AG04450 (cell line): ENCODE measurements at regions not wholly inside any gene's neighbourhood (a gene's known extent, or its start where the extent isn't known, plus 50 kb on each side); places are given as distances from the start of the nearest gene placed in this dataset.

Source experiments
- CTCF ChIA-PET: fragments of 300-600, 350-600 bp; formaldehyde crosslinking; extraction: SDS; loops from one replicate; lab custom pipeline; 2022; ENCODE audit warnings: antibody characterized with exemption, inconsistent platforms; lab: Charles Lee
- POLR2A ChIA-PET: fragments of 350-600 bp; formaldehyde crosslinking; extraction: SDS; loops from one replicate; lab custom pipeline; 2021; ENCODE audit warnings: antibody characterized with exemption, inconsistent platforms; lab: Yijun Ruan, JAX
- DNase-seq: peaks from one replicate; pipeline ENCODE4 v3.0.0-alpha.2; 2011; ENCODE audit warnings: low read depth, low spot score
- H3K27ac ChIP-seq: one replicate; pipeline ENCODE4 v1.5.1; 2012; ENCODE audit warnings: low read depth, low read length, control low read depth
- H3K27me3 ChIP-seq: one replicate; pipeline ENCODE4 v1.6.0; 2012; ENCODE audit warnings: low read length; ENCODE audit not compliant: control insufficient read depth, insufficient read depth
- H3K4me3 ChIP-seq: 2 replicates; pipeline ENCODE4 v1.5.1; 2011; ENCODE audit warnings: mild to moderate bottlenecking, low read depth, low read length, control low read depth
- H3K9me3 ChIP-seq: 2 replicates; pipeline ENCODE4 v1.5.1; 2012; ENCODE audit warnings: low read length; ENCODE audit not compliant: control insufficient read depth, insufficient read depth
- TF ChIP-seq, protein P1 (sequence below): IDR thresholded peaks from 2 replicates; pipeline ENCODE4 v1.5.1; 2011; ENCODE audit warnings: low read depth, low read length, control low read depth, inconsistent platforms

DNA sequence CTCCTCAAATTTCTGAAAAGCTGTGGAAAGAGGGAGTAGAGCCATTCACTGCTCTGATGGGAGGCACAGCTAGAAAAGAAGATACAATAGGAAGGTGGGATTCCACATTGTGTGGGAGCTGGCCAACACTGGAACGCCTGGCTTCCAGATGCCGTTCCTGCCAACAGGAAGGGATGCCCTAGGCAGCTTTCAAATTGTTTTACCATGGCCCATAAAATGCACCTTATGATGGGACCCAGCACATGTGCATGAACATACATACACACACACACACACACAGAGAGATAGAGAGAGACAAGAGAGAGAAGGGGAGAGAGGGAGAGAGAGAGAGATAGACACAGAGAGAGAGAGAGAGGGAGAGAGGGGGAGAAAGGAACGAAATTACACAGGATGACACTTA is 86.1 kb upstream of the BZW1 start:
- CTCF ChIA-PET = interaction anchor here (0.8 to 4.2 kb wide), 4 partner anchors 9 to 15 kb away, joined by 3 to 28 read pairs (median 8); no protein-coding TSS in a partner anchor
- TF ChIP-seq, protein P1, sequence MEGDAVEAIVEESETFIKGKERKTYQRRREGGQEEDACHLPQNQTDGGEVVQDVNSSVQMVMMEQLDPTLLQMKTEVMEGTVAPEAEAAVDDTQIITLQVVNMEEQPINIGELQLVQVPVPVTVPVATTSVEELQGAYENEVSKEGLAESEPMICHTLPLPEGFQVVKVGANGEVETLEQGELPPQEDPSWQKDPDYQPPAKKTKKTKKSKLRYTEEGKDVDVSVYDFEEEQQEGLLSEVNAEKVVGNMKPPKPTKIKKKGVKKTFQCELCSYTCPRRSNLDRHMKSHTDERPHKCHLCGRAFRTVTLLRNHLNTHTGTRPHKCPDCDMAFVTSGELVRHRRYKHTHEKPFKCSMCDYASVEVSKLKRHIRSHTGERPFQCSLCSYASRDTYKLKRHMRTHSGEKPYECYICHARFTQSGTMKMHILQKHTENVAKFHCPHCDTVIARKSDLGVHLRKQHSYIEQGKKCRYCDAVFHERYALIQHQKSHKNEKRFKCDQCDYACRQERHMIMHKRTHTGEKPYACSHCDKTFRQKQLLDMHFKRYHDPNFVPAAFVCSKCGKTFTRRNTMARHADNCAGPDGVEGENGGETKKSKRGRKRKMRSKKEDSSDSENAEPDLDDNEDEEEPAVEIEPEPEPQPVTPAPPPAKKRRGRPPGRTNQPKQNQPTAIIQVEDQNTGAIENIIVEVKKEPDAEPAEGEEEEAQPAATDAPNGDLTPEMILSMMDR = no peak
- Histone ChIP-seq H3K27ac (no peak overlapping the region), H3K9me3 (no peaks in the 10 kb centered on the region), H3K27me3 (peaks cover 44% of the 10 kb centered on the region), H3K4me3 (no peak overlapping the region)
- POLR2A ChIA-PET = no interaction called here
- DNase-seq = no peak

DNA sequence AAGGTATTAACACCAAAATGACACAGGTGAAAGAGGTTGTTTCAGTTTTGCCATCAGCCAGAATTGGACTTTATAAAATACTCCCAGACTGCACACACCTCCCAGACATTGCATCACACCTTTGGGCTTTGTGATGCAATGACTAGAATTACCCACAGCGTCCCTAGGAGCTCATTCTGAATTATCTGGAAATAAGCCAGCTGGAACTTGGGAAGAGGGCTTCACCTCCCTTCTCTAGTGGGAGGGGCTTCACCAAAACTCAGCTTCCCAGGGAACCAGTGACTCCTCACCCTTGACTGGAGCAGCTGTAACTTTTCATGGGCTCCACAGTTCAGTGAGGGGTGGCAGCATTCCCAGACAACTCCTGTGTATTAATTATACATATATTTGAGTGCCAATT is 83.1 kb upstream of the BZW1 start:
- H3K4me3 ChIP-seq = no peak overlapping the region
- ChIA-PET CTCF (interaction anchor here (1.5 kb wide), 1 partner anchor 16 kb away, joined by 8 read pairs; no protein-coding TSS in a partner anchor), POLR2A (interaction anchor here (1.1 kb wide), 1 partner anchor 135 kb away, joined by 5 read pairs; the partner anchor contains the start of gene CLK1)
- H3K9me3 ChIP-seq = no peaks in the 10 kb centered on the region
- no peak overlapping the region for H3K27ac ChIP-seq
- H3K27me3 ChIP-seq = peaks cover 52% of the 10 kb centered on the region
- DNase-seq = peak; percentile 8
- TF ChIP-seq, protein P1 = no peak

DNA sequence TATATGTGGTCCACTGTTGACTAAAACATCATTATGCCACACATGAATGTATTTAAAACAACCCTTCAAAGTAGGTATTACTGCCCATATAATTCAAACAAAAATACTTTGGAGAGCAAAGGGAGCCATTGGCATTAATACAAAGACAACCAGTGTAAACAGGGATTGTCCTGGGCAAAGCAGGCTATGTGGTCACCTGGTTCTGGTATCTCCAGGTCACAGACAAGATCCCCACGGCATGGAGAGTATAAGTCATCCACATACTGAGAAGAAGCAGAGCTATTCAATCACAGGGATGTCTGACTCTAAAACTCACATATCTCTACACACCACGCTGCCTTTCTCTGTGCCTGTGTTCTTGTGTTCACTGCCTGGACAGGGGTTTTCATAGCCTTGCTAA is 81.4 kb upstream of the BZW1 start:
- CTCF ChIA-PET = interaction anchor here (2.7 kb wide), 1 partner anchor 17 kb away, joined by 21 read pairs; no protein-coding TSS in a partner anchor
- TF ChIP-seq, protein P1 = no peak

DNA sequence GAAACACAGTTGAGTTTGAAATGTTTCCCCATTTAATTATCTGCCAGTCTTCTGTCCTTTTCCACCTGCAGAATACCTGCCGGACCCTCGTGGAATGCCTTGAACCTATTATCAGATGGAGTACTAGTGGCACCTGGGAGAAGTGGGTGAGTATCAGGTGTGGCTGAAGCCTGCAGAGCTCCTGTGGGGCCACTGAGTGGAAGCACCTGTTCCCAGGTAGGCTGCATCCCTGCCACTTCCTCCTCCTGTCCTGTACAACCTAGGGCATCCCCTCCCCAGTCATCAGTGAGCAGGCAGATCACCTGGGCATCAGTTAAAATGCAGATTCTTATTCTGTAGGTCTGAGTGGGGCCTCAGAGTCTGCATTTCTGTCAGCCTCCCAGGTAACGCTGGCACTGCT is 80.8 kb upstream of the BZW1 start:
- ChIA-PET CTCF (interaction anchor here (1.0 to 2.7 kb wide), 2 partner anchors 13 to 18 kb away, joined by 3 to 21 read pairs; no protein-coding TSS in a partner anchor), POLR2A (interaction anchor here (0.5 kb wide), 1 partner anchor 133 kb away, joined by 3 read pairs; no protein-coding TSS in a partner anchor)
- no peak for DNase-seq
- Histone ChIP-seq H3K27ac (no peak overlapping the region), H3K4me3 (no peak overlapping the region), H3K27me3 (peaks cover 33% of the 10 kb centered on the region), H3K9me3 (no peaks in the 10 kb centered on the region)
- TF ChIP-seq, protein P1 = no peak

More for the DNA sequence above, 81.4 kb upstream of the BZW1 start:
- Histone ChIP-seq H3K27ac (no peak overlapping the region), H3K27me3 (peaks cover 39% of the 10 kb centered on the region), H3K9me3 (no peaks in the 10 kb centered on the region), H3K4me3 (no peak overlapping the region)
- POLR2A ChIA-PET = no interaction called here
- no peak for DNase-seq

DNA sequence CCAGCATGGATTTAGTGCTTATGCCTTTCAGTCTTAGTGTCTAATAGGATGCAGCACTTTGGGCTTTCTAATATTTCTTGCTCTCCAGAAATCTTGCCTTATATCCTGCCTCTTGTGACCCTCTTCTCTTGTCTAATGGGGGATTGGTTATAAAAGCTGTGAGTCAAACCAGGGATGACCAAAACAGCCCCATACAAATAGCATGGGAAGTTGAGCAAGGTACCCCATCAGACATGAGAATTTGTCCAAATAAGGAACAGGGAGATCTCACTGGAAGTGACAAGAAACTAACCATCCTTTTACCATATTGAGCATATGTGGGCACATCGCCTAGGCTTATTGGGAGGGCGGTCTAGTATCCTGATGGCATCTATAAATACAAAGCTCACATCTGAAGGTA is 78.8 kb upstream of the BZW1 start:
- no peak for DNase-seq
- H3K9me3 ChIP-seq = no peaks in the 10 kb centered on the region
- H3K4me3 ChIP-seq = no peak overlapping the region
- ChIA-PET POLR2A (no interaction called here), CTCF (interaction anchor here (0.6 to 5.3 kb wide), 4 partner anchors 9 to 156 kb away, joined by 3 to 129 read pairs (median 51); no protein-coding TSS in a partner anchor)
- TF ChIP-seq, protein P1 = no peak
- H3K27me3 ChIP-seq = peaks cover 24% of the 10 kb centered on the region
- no peak overlapping the region for H3K27ac ChIP-seq
